Putamen (tissue), 1 donor: ENCODE measurements at regions not wholly inside any gene's neighbourhood (a gene's known extent, or its start where the extent isn't known, plus 50 kb on each side); places are given as distances from the start of the nearest gene placed in this dataset.
"Not testable (repeated sequence)": the region's sequence is repeated elsewhere in the genome, so short reads cannot be mapped to it uniquely, and the experiment has no call there.

Experiments
- DNase-seq: peaks from one replicate; pipeline ENCODE4 v3.0.0-alpha.2; 2016; ENCODE audit warnings: low spot score

GRCh38 chr2:195072806-195073205 lies 584.2 kb upstream of the SLC39A10 start:
- DNase-seq = not testable (repeated sequence)

GRCh38 chr2:195057001-195057400 lies 600.0 kb upstream of the SLC39A10 start:
- no peak for DNase-seq

- no peak for DNase-seq
Observed at GRCh38 chr2:195055996-195056395, 601.0 kb upstream of the SLC39A10 start.

- no peak for DNase-seq
Observed at GRCh38 chr2:195051401-195051800, 605.6 kb upstream of the SLC39A10 start.

GRCh38 chr2:195049372-195050031 lies 607.5 kb upstream of the SLC39A10 start:
- no peak for DNase-seq

- DNase-seq = no peak
Observed at GRCh38 chr2:195047955-195048354, 609.1 kb upstream of the SLC39A10 start.

GRCh38 chr2:195044801-195045200 lies 612.2 kb upstream of the SLC39A10 start:
- no peak for DNase-seq

GRCh38 chr2:195038153-195038552 lies 618.9 kb upstream of the SLC39A10 start:
- no peak for DNase-seq

GRCh38 chr2:195037045-195037444 lies 620.0 kb upstream of the SLC39A10 start:
- DNase-seq = no peak

- DNase-seq = no peak
Observed at GRCh38 chr2:195031411-195031810, 625.6 kb upstream of the SLC39A10 start.

GRCh38 chr2:195029804-195030654 lies 627.0 kb upstream of the SLC39A10 start:
- no peak for DNase-seq

- no peak for DNase-seq
Observed at GRCh38 chr2:195027947-195028346, 629.1 kb upstream of the SLC39A10 start.

- no peak for DNase-seq
Observed at GRCh38 chr2:195026261-195026660, 630.8 kb upstream of the SLC39A10 start.

- no peak for DNase-seq
Observed at GRCh38 chr2:195022508-195022830, 634.6 kb upstream of the SLC39A10 start.

GRCh38 chr2:195021711-195022507 lies 635.1 kb upstream of the SLC39A10 start:
- DNase-seq = no peak

GRCh38 chr2:195018462-195018861 lies 638.6 kb upstream of the SLC39A10 start:
- no peak for DNase-seq

- no peak for DNase-seq
Observed at GRCh38 chr2:195017890-195018289, 639.1 kb upstream of the SLC39A10 start.

- no peak for DNase-seq
Observed at GRCh38 chr2:195016841-195017240, 640.2 kb upstream of the SLC39A10 start.

- no peak for DNase-seq
Observed at GRCh38 chr2:195009202-195009601, 647.8 kb upstream of the SLC39A10 start.

- DNase-seq = no peak
Observed at GRCh38 chr2:195006856-195007255, 650.2 kb upstream of the SLC39A10 start.

GRCh38 chr2:195003881-195004471 lies 653.0 kb upstream of the SLC39A10 start:
- DNase-seq = no peak

- DNase-seq = no peak
Observed at GRCh38 chr2:195001924-195002323, 655.1 kb upstream of the SLC39A10 start.
